ENCODE measurements at regions not wholly inside any gene's neighbourhood (a gene's known extent, or its start where the extent isn't known, plus 50 kb on each side); places are given as distances from the start of the nearest gene placed in this dataset.
A peak's percentile ranks its signal among the peaks of the same experiment; 100 is the strongest.

DNA sequence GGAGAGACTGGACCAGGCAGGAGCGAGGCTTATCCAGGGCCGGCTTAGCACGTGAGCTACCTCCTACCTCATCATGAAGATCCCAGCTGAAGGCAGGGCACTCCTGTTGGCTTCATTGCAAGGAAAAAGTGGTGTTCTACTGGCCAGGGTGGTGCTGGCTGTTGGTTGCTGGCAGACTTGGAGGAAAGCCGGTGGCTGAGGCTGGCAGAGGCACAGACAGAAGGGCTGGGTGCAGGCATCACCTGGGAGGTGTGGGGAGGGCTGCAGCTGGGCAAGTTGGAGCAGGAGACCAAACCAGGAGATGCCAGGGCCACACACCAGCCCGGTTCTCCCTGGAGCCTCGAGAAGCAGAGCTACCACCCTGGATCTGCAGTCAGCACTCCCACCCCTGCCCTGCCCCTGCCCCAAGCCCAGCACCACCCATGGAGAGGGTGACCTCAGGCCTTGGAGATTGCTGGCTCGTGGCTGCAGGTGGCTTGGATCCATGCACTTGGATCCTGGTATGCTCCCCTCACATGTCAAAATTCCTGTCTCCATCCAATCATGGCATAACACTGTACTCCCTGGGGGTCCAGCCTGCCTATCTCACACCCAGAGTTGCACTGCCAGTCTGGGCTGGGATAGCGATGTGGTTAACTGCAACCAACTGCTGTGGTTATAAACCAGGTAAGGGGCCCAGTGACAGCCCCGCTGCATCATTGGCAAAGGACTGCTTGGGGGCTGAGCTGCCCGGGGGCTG is 49.7 kb downstream of the GLI2 start:
- H3K4me3 ChIP-seq (ENCODE audit: low read depth, low read length): no peak overlapping the region
- DNase-seq (ENCODE audit: low read depth): no peak

GRCh38 chr2:120786038-120786960 is 50.6 kb downstream of the GLI2 start:
- no peak for DNase-seq (ENCODE audit: low read depth)
- H3K4me3 ChIP-seq (ENCODE audit: low read depth, low read length): no peak overlapping the region

GRCh38 chr2:120787111-120787821 is 51.6 kb downstream of the GLI2 start:
- no peak overlapping the region for H3K4me3 ChIP-seq (ENCODE audit: low read depth, low read length)
- DNase-seq (ENCODE audit: low read depth): no peak

- no peak overlapping the region for H3K4me3 ChIP-seq (ENCODE audit: low read depth, low read length)
- no peak for DNase-seq (ENCODE audit: low read depth)
Observed at GRCh38 chr2:120787822-120788700, 52.4 kb downstream of the GLI2 start.

DNA sequence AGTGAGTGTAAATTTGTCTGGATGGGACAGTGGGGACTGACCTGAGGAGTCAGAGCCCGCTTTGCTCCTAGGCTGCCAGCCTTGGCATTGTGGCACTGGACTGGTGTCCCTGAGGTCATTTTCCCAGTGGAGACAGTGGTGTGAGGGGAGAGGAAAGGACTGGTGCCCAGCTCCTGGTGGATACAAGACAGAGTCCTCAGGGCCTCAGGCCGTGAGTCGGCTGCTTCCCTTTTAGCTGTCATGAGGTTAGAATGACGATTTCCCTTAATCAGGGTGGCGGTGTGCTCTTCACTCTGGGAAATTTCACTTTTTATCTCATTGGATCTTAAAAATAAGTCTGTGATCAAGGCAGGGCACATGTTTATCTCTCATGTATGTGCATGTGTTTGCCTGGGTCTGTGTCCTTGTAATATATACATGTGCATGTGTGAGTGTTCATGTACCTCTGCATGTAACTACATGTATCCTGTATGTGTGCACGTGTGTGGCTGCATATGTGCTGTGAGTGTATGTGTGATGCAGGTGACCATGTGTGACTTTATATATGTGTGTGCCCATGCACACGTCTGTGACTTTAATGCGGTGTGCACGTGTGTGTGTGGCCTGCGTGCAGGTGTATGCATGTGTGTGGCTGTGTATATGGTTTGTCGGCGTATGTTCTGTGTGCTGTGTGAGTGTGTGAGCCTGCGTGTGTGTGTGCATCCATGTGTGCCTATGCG is 55.7 kb downstream of the GLI2 start:
- no peak for DNase-seq (ENCODE audit: low read depth)
- H3K4me3 ChIP-seq (ENCODE audit: low read depth, low read length): no peak overlapping the region

GRCh38 chr2:120791962-120792297 is 56.3 kb downstream of the GLI2 start:
- H3K4me3 ChIP-seq (ENCODE audit: low read depth, low read length): no peak overlapping the region
- DNase-seq (ENCODE audit: low read depth): no peak

DNA sequence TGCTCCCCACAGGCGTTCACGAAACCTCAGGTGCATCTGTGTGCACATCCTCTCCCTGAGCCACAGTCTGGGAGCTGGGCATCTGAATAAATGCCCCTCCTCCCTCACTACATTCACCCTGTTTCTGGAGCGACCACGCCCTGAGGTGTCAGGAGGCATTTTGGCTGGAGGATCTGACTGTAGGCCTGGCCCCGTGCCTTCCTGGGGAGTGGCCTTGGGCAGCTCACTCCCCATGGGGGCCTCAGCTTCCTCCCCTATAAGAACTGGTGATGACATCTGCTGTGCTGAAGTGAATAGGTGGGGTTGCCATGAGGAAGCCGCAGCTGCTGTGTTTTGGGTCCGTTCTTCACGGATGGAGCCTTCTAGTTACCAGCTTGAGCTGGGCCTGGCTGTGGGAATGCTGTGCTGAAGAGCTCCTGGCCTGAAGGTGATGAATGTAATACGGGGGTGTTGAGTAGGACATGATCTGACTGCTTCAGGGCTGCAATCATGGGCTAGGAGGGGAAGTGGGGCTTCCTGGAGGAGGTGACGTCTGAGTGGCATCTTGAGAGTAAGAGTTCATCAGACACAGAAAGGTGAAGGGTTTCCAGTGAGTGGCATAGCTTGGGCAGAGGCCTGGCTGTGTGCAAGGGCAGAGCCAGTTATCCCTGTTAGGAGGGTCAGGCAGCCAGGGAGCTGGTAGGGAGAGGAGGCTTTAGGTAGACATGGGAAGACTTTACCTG is 58.2 kb downstream of the GLI2 start:
- no peak overlapping the region for H3K4me3 ChIP-seq (ENCODE audit: low read depth, low read length)
- no peak for DNase-seq (ENCODE audit: low read depth)

DNA sequence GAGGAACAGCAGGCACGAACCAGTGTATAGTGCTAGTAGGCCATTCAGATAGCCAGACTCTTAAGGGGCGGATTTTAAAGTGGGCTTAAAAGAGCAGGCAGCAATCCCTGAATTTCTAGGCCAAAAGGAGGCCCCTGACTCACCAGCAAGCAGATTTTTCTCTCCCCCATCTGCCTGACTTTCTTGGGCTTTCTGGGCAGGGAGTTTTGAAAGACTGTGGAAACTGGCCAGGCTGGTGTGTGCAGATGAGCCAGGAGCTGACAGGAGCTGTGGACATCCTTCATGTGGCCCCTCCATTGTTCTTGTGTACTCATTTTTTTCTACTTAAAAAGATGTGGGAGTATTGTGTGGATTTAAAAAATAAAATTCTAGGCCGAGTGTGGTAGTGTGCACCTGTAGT is 59.0 kb downstream of the GLI2 start:
- peak; percentile 74 for DNase-seq (ENCODE audit: low read depth)
- H3K4me3 ChIP-seq (ENCODE audit: low read depth, low read length): no peak overlapping the region

GRCh38 chr2:120796094-120796493 is 60.4 kb downstream of the GLI2 start:
- DNase-seq (ENCODE audit: low read depth): no peak
- no peak overlapping the region for H3K4me3 ChIP-seq (ENCODE audit: low read depth, low read length)

- DNase-seq (ENCODE audit: low read depth): no peak
- no peak overlapping the region for H3K4me3 ChIP-seq (ENCODE audit: low read depth, low read length)
Observed at GRCh38 chr2:120797421-120798221, 62.0 kb downstream of the GLI2 start.

GRCh38 chr2:120798567-120799247 is 63.0 kb downstream of the GLI2 start:
- H3K4me3 ChIP-seq (ENCODE audit: low read depth, low read length): no peak overlapping the region
- DNase-seq (ENCODE audit: low read depth): no peak

- no peak overlapping the region for H3K4me3 ChIP-seq (ENCODE audit: low read depth, low read length)
Observed at GRCh38 chr2:120802158-120802557, 66.5 kb downstream of the GLI2 start.

GRCh38 chr2:120802867-120803484 is 67.3 kb downstream of the GLI2 start:
- H3K4me3 ChIP-seq (ENCODE audit: low read depth, low read length): no peak overlapping the region
- no peak for DNase-seq (ENCODE audit: low read depth)

More at GRCh38 chr2:120802158-120802557, 66.5 kb downstream of the GLI2 start:
- DNase-seq (ENCODE audit: low read depth): no peak

- no peak for DNase-seq (ENCODE audit: low read depth)
- no peak overlapping the region for H3K4me3 ChIP-seq (ENCODE audit: low read depth, low read length)
Observed at GRCh38 chr2:120803764-120804335, 68.2 kb downstream of the GLI2 start.

DNA sequence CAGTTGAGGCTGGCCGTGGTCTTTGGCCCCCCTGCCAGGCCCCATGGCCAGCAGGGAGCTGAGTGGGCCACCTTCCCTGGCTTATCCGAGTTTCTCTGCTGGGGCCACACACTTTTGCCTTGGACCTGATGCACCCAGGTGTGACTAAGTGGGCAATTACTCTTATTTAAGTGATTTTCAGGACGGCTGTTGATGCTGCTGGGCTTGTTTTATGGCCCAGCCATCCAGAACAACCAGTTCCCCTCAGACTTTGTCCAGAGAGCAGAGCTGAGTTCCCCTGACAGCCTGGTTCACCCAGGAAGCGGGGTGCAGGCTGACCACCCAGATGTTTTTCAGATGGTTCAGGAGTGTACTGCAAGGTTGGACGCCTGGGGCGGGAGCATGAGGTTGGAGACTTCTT is 68.8 kb downstream of the GLI2 start:
- H3K4me3 ChIP-seq (ENCODE audit: low read depth, low read length): no peak overlapping the region
- no peak for DNase-seq (ENCODE audit: low read depth)

DNA sequence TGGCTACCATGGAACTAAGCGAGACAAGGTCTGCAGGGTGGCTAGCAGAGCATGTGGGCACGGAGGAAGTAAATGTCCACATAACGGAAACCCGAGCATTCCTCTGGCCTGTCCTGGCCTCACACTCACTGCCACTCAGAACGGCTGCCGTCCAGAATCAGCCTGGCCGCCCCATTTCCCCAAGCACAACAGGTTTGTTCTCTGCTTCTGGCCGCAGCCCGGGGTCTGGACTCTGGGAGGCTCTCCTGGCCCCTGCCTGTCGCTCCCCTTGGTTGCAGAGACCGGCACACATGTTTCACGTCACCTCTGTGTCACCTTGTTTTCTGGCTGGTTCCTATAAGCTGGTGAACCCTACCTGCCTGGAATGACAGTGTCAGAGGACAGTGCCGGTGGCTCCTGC is 69.3 kb downstream of the GLI2 start:
- no peak for DNase-seq (ENCODE audit: low read depth)
- no peak overlapping the region for H3K4me3 ChIP-seq (ENCODE audit: low read depth, low read length)

All from skeletal muscle cell (primary cell).